Left lung (tissue), 4 donors: ENCODE measurements at regions not wholly inside any gene's neighbourhood (a gene's known extent, or its start where the extent isn't known, plus 50 kb on each side); places are given as distances from the start of the nearest gene placed in this dataset.

Source experiments
- ATAC-seq: fragments of 200-7000 bp; cut with Tn5 transposase; one replicate; pipeline ENCODE4 v1.9.1; 2020; ENCODE audit warnings: moderate library complexity
- DNase-seq, 4 donors: peaks; one replicate each; pipeline ENCODE4 v3.0.0-alpha.2; 2013 to 2020
- H3K27ac ChIP-seq, 2 donors: fragments of 200-600 bp; sonication (generic) in 1 of 2; one replicate each; pipeline versions ENCODE4 v1.5.0 to v1.8.0; 2020 to 2021
- H3K27me3 ChIP-seq, 2 donors: fragments of 200-600 bp; sonication (generic) in 1 of 2; one replicate each; pipeline versions ENCODE4 v1.5.0 to v1.8.0; 2020 to 2021
- H3K36me3 ChIP-seq, 2 donors: fragments of 200-600 bp; sonication (generic) in 1 of 2; one replicate each; pipeline versions ENCODE4 v1.5.0 to v1.8.0; 2020 to 2021
- H3K4me1 ChIP-seq, 2 donors: fragments of 200-600 bp; one replicate each; pipeline ENCODE4 v1.8.0; 2021
- H3K4me3 ChIP-seq, 2 donors: fragments of 200-600 bp; sonication (generic) in 1 of 2; one replicate each; pipeline versions ENCODE4 v1.5.0 to v1.8.0; 2020 to 2021; ENCODE audit warnings: mild to moderate bottlenecking in 1 of 2
- H3K9me3 ChIP-seq, 2 donors: fragments of 200-600 bp; sonication (generic) in 1 of 2; one replicate each; pipeline versions ENCODE4 v1.5.0 to v1.8.0; 2020 to 2021
- CTCF ChIP-seq, 2 donors: fragments of 200-600 bp; sonication (generic) in 1 of 2; IDR thresholded peaks; one replicate each; pipeline versions ENCODE4 v1.5.0 to v1.8.0; 2021; ENCODE audit warnings: antibody characterized with exemption in 2 of 2
- intact Hi-C, 2 donors: fragments of 100-400 bp; cut with DNase I; formaldehyde crosslinking; loops; one replicate each; pipeline versions ENCODE4 v1.11.2 to v1.14.2; 2022
- donor health status: DM: no; HTN: yes; CAD: no.
- donor health status: DM: no; HTN: no; CAD: no.

- Histone ChIP-seq H3K36me3 (no peaks in the 10 kb centered on the region), H3K27ac (no peak overlapping the region), H3K4me3 (no peak overlapping the region), H3K4me1 (no peaks in the 10 kb centered on the region), H3K27me3 (no peaks in the 10 kb centered on the region), H3K9me3 (no peaks in the 10 kb centered on the region)
- intact Hi-C loops = no loop called here
- DNase-seq (no peak), ATAC-seq (no peak)
- TF ChIP-seq CTCF (IDR thresholded peaks at IDR 0.05) = no peak
These were observed 721.0 kb downstream of the BCL11B start for GRCh38 chr14:98551028-98551427.

- Histone ChIP-seq H3K9me3 (no peaks in the 10 kb centered on the region), H3K36me3 (no peaks in the 10 kb centered on the region), H3K4me1 (no peaks in the 10 kb centered on the region), H3K27ac (no peak overlapping the region), H3K4me3 (no peak overlapping the region), H3K27me3 (no peaks in the 10 kb centered on the region)
- ATAC-seq (no peak), DNase-seq (no peak)
- TF ChIP-seq CTCF (IDR thresholded peaks at IDR 0.05) = no peak
- intact Hi-C loops = no loop called here
These were observed 716.6 kb downstream of the BCL11B start for GRCh38 chr14:98555440-98555839.

GRCh38 chr14:98564006-98564405 lies 708.0 kb downstream of the BCL11B start:
- no peak for TF ChIP-seq CTCF (IDR thresholded peaks at IDR 0.05)
- DNase-seq (no peak), ATAC-seq (no peak)
- no peaks in the 10 kb centered on the region for H3K4me1 ChIP-seq
- no peak overlapping the region for H3K27ac ChIP-seq
- H3K4me3 ChIP-seq = no peak overlapping the region
- H3K9me3 ChIP-seq = no peaks in the 10 kb centered on the region
- intact Hi-C loops = no loop called here
- no peaks in the 10 kb centered on the region for H3K36me3 ChIP-seq
- peaks cover 0 to 8% of the 10 kb centered on the region in 2 donors for H3K27me3 ChIP-seq

GRCh38 chr14:98564541-98564940 lies 707.5 kb downstream of the BCL11B start:
- Histone ChIP-seq H3K4me3 (no peak overlapping the region), H3K9me3 (no peaks in the 10 kb centered on the region), H3K27me3 (peaks cover 0 to 8% of the 10 kb centered on the region in 2 donors), H3K4me1 (no peaks in the 10 kb centered on the region), H3K27ac (no peak overlapping the region), H3K36me3 (no peaks in the 10 kb centered on the region)
- intact Hi-C loops = no loop called here
- no peak for ATAC-seq
- DNase-seq = no peak
- TF ChIP-seq CTCF (IDR thresholded peaks at IDR 0.05) = no peak

GRCh38 chr14:98571104-98571503 lies 700.9 kb downstream of the BCL11B start:
- intact Hi-C loops = no loop called here
- no peak overlapping the region for H3K4me3 ChIP-seq
- H3K4me1 ChIP-seq = no peaks in the 10 kb centered on the region
- H3K27me3 ChIP-seq = no peaks in the 10 kb centered on the region
- peaks cover 0 to 7% of the 10 kb centered on the region in 2 donors for H3K9me3 ChIP-seq
- no peak overlapping the region for H3K27ac ChIP-seq
- TF ChIP-seq CTCF (IDR thresholded peaks at IDR 0.05) = no peak
- no peaks in the 10 kb centered on the region for H3K36me3 ChIP-seq
- no peak for DNase-seq
- ATAC-seq = no peak
